ENCODE measurements at regions not wholly inside any gene's neighbourhood (a gene's known extent, or its start where the extent isn't known, plus 50 kb on each side); places are given as distances from the start of the nearest gene placed in this dataset.

- no peak for TF ChIP-seq POLR2A (IDR thresholded peaks at IDR 0.05; ENCODE audit: low read depth, low read length)
- TF ChIP-seq CTCF (IDR thresholded peaks at IDR 0.05 in 2 of 3, conservative IDR thresholded peaks at IDR 0.05 in 1 of 3; ENCODE audit: control insufficient read depth in 2 of 3, extremely low read depth in 1 of 3, insufficient read depth in 1 of 3, low read depth in 3 of 3, low read length in 3 of 3) = no peak
- no peak for TF ChIP-seq POLR2AphosphoS5 (IDR thresholded peaks at IDR 0.05; ENCODE audit: low read length)
- TF ChIP-seq NRF1 (conservative IDR thresholded peaks at IDR 0.05; ENCODE audit: low read depth, low read length) = no peak
- TF ChIP-seq RFX5 (IDR thresholded peaks at IDR 0.05; ENCODE audit: low read depth, low read length) = no peak
- TF ChIP-seq FOXK2 (IDR thresholded peaks at IDR 0.05) = no peak
- TF ChIP-seq NFIC (IDR thresholded peaks at IDR 0.05; ENCODE audit: low read depth, low read length) = no peak
- TF ChIP-seq ATF2 (IDR thresholded peaks at IDR 0.05; ENCODE audit: low read length) = no peak
- no peak for TF ChIP-seq EZH2 (IDR thresholded peaks at IDR 0.05; ENCODE audit: borderline replicate concordance, control insufficient read depth, low read depth, low read length)
- TF ChIP-seq GABPA (IDR thresholded peaks at IDR 0.05; ENCODE audit: low read depth) = no peak
- no peak for TF ChIP-seq ATF3 (IDR thresholded peaks at IDR 0.05; ENCODE audit: borderline replicate concordance, extremely low read depth, low read depth, low read length)
- TF ChIP-seq STAT3 (IDR thresholded peaks at IDR 0.05; ENCODE audit: low read depth, low read length) = no peak
These were observed 58.5 kb downstream of the ADRA2C start for GRCh38 chr4:3824521-3825270.

Data from GM12878 (cell line).